CD4-positive, alpha-beta T cell treated with Interleukin-2 at 100 ng/mL for 4 hours (primary cell): ENCODE measurements at regions not wholly inside any gene's neighbourhood (a gene's known extent, or its start where the extent isn't known, plus 50 kb on each side); places are given as distances from the start of the nearest gene placed in this dataset.

Experiments used
- DNase-seq: peaks from one replicate; pipeline ENCODE4 v3.0.0-alpha.2; 2020; ENCODE audit warnings: low spot score

DNA sequence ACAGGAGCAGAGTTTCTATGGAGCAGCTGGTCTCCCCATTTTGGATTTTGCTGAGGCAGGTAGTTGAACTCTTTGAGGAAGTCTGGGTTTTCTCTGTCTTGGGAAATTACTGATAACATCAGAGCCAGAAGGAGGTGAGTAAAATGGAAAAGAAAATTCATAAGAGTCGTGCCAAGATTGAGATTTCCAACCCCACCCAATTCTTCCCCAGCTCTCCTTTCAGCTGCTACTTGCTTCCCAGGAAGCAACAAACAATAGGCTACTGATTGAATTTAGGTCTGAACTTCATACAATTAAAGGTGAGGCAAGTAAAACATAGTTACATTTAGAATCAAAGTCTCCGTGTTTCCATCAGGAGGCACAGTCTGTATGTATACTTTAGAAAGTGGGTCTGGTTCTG, 54.6 kb upstream of the EOLA2 start:
- no peak for DNase-seq

GRCh38 chrX:149993989-149994388, 55.7 kb upstream of the EOLA2 start:
- no peak for DNase-seq

DNA sequence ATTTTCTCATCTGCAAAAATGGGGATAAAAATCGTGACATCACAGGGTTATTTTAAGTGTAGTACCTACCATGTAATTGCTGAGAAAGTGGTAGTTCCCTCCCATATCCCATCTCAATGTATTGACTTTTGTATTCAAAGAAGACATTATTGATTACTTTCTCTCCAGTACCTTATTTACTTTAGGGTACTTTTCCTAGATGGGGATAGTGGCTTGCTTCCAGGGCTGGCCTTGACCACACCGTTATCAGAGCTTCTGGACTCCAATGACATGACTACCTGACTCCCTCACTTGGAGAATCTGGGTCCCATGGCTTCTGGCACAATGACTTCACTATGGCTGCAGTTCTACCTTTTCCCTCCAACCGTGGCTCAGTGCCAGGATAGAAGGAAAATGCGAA, 58.2 kb upstream of the EOLA2 start:
- no peak for DNase-seq

DNA sequence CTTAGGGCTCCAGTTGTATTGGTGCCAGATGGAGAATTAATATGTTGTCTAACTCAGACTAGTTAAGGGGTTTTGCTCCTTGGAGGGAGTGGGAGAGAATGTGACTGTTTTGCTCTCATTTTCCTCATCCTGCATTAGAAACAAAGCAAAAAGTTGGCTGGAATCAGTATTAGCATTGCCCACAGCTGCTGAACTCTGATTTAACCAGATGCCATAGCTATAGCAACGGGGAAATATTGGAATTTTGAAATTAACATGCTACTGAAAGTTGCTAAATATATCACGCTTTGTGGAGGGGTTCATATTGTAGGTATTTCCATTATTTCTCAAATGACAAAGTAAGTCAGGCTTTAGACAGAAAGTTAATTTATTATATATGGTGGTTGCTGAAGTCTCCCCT, 66.7 kb upstream of the EOLA2 start:
- no peak for DNase-seq

- no peak for DNase-seq
Observed at GRCh38 chrX:150007356-150007755, 69.1 kb upstream of the EOLA2 start.

DNA sequence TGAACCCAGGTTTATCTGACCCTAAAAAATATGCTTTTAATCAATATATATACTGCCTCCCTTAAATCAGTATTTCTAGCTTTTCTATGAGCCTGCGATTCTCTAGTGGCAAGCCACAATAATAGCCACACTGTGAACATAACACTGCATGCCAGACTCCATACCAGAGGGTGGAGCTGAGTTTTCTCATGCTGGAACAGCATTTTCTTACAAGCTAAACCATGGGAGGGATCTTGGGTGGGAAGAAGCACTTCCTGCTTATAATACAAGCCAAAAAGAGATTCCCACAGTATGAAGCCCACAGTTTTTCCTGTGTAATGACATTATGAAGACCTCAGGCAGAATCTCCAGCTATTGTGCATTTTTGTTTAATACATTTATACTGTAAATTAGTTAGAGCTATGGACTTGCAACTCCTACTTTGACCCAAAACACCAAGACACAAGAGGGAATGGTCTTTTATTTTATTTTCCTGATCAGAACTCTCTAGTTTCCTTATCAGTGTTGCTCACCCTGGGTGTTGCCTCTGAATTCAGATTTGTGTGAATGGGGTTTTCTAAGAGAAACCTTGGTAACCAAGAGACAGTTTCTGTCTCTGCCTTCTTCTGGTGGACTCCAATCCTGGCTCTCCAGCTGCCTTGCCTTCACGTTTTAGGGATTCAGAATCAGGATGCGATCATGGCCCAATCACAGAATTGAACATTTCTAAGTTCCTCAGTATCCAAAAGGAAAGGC, 74.5 kb upstream of the EOLA2 start:
- no peak for DNase-seq

GRCh38 chrX:150014525-150014924, 76.2 kb upstream of the EOLA2 start:
- no peak for DNase-seq

- no peak for DNase-seq
Observed at GRCh38 chrX:150017868-150018267, 79.6 kb upstream of the EOLA2 start.

GRCh38 chrX:150018931-150019361, 80.7 kb upstream of the EOLA2 start:
- no peak for DNase-seq

DNA sequence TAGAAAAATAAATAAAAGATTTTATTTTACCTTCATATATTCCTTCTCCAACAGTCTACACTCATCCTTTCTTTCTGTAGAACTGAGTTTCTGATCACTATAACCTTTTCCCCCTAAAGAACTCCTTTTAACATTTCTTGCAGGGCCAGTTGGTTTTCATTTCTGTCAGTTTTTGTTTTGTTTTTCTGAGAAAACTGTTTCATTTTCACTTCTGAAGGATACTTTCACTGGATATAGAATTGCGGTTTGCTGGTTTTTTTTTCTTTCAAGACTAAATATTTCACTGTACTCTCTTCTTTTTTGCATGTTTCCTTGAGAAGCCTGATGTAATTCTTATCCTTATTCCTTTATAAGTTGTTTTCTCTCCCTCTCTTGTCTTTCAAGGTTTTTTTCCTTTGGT, 90.4 kb upstream of the EOLA2 start:
- no peak for DNase-seq

DNA sequence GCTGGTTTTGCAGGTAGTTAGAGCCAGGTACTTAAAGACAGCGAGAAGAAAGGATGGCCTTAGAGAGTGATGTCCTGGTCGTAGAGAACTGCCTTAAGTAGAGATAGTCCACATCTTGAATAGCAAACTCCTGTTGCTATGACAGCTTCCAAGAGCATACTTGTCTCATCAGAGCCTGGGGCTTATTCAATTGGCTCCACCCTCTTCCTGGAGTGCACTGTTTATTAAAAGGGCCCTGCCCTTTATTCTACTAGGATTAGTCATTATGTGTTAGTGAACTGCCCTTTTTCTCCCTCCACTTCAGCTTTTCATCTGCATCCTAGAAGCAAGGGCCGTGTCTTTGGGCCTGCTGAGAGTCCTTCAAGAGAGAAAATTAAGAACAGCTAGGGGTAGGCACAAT, 94.5 kb upstream of the EOLA2 start:
- no peak for DNase-seq

DNA sequence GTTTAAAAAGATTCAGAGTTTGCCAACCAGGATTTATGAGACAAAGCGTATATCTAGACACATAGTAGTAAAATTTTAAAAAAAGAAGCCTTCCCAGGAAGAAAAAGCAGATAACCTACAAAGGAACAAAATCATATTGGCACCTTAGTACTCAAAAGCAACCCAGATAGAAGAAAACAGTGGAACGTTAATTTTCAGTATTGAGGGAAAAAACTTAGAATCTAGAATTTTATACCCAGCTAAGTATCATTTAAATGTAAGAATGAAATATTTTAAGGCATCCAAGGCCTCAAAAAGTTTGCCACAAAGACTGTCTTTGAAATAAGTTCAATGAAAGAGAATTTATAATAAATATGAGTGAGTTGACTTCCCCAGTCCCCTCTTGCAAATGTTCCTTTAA, 96.5 kb upstream of the EOLA2 start:
- no peak for DNase-seq

DNA sequence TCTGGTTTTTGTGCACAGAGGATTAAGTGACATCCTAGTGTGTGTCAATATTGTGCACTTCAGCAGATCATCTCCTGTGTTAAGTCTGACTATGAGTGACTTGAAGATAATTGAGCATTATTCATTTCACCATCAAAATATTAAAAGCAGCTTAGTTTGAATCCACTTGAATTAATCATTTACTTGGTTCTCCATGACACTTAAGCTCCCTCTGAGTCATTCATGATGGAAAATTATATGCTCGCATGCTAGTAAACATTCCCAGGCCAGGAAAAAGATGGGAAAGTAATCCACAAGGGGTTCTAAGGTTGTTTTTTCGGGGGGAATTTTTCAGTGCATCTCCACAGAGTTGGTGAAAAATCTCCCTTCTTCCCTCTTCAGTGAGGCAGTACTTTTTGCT, 97.2 kb upstream of the EOLA2 start:
- DNase-seq, result no peak

DNA sequence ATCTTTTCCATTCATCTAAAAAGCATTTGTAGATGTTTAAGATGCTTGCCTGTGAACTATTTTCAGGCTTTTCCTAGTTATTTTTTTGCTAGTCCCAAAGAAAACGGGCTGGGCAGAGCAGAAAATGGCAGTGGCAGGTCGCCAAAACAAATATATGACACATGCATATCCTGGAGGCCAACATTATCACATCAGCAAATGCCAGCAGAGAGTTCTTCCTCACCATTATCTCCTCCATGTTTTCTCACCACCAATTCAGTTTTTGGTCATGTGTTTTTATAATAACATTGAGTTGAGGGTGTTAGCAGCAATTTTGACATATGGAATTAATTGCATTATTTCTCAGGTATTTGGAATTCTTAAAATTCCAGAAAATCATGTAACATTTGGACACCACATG, 97.9 kb upstream of the EOLA2 start:
- DNase-seq, result no peak

DNA sequence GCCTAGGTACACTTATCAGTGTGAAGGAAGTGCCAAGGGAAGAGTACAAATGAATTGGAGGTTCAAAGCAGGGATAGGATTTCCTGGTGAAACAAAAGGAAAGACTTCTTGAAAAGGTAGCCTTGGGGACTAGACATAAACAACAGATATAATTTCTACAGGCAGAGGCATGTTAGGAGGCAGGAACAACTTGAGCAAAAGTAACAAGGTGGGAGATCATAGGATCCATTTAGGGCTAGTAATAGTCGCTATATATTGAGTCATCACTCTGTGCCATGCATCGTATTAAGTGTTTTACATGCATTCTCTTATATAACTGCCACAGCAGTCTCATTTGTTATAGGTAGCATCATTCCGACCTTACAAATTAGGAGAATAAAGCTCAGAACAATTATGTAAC, 98.3 kb upstream of the EOLA2 start:
- DNase-seq, result no peak

- no peak for DNase-seq
Observed at GRCh38 chrX:150037041-150037440, 98.8 kb upstream of the EOLA2 start.

- no peak for DNase-seq
Observed at GRCh38 chrX:150038315-150038714, 100.0 kb upstream of the EOLA2 start.

GRCh38 chrX:150038986-150039599, 100.8 kb upstream of the EOLA2 start:
- no peak for DNase-seq

- no peak for DNase-seq
Observed at GRCh38 chrX:150041208-150041607, 102.9 kb upstream of the EOLA2 start.

- DNase-seq, result no peak
Observed at GRCh38 chrX:150044556-150044955, 106.3 kb upstream of the EOLA2 start.

GRCh38 chrX:150047818-150048217, 109.5 kb upstream of the EOLA2 start:
- DNase-seq, result no peak

DNA sequence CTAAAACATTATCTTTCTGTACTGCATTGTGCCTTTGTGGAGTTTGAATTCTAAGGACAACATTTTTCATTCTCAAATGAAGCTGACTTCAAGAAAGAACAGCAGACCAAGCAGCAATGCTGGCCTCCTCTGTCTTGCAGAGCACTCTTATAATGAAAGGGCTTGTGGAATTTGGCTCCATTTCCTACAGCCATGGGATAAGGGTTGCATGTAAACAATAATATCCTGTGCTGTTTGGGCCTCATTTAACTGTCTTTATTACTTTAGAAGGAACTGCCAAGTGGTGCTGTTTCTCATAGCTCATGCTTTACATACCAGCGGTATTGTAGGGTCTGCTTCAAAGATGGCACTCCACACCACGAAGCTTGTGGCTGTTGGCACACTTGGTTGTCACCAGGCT, 111.4 kb upstream of the EOLA2 start:
- no peak for DNase-seq

GRCh38 chrX:150050387-150050786, 112.1 kb upstream of the EOLA2 start:
- DNase-seq, result no peak

DNA sequence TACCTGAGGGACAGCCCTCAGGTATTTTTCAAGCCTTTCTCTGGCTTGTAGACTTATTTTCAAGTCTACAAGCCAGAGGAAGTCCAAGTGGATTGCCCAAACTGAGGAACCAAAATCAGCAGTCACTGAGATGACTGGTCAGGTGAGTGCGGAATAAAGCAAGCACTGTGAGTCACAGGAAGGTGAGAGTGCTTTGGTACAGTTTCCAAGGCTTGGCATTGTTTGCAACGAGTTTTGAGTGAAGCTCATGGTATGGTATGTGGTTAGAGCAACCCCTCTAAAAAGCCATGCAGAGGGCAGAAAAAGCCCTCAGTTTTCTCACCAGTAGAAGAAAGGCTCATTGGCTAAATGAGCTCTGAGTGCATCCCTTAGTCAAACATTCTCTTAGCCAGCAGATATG, 112.8 kb upstream of the EOLA2 start:
- DNase-seq, result no peak
